ENCODE measurements at regions not wholly inside any gene's neighbourhood (a gene's known extent, or its start where the extent isn't known, plus 50 kb on each side); places are given as distances from the start of the nearest gene placed in this dataset.

DNA sequence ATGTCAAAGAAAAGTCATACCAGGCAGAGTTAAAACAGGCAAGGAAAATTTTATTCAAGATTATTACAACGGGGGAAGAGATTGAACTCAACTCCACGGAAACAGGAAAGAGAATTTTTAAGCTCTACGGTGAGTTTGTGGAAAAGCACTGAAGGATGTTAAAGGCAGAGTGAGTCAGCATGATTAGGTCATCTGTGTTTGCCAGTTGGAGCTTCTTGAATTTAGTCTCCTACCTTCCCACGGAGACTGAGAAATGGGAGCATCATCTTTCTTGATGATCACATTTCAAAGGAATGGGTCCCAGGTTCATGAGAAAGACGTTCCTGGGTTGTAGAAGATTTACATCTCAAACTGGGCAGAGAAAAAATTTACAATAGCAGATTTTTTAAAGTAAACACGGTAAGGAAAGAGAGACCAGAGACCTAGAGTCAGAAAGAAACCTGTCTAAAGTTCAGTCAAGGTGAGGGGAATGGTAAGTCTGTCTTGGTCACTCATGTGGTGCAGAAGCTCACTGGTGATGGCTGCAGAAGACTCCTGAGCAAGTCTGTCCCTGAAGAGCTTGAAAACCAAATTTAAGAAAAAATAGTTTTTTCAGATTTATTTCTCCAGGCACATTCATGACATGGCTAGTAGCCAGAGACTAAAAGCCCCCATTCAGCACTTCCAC, 516.9 kb upstream of the LRRN3 start:
- TF ChIP-seq, protein P1, sequence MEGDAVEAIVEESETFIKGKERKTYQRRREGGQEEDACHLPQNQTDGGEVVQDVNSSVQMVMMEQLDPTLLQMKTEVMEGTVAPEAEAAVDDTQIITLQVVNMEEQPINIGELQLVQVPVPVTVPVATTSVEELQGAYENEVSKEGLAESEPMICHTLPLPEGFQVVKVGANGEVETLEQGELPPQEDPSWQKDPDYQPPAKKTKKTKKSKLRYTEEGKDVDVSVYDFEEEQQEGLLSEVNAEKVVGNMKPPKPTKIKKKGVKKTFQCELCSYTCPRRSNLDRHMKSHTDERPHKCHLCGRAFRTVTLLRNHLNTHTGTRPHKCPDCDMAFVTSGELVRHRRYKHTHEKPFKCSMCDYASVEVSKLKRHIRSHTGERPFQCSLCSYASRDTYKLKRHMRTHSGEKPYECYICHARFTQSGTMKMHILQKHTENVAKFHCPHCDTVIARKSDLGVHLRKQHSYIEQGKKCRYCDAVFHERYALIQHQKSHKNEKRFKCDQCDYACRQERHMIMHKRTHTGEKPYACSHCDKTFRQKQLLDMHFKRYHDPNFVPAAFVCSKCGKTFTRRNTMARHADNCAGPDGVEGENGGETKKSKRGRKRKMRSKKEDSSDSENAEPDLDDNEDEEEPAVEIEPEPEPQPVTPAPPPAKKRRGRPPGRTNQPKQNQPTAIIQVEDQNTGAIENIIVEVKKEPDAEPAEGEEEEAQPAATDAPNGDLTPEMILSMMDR (IDR thresholded peaks at IDR 0.05; ENCODE audit: insufficient read depth, low read depth, low read length) = no peak
- no peak overlapping the region for H3K4me3 ChIP-seq (ENCODE audit: low read depth, low read length)
- DNase-seq (ENCODE audit: low read depth) = peak; percentile 74

DNA sequence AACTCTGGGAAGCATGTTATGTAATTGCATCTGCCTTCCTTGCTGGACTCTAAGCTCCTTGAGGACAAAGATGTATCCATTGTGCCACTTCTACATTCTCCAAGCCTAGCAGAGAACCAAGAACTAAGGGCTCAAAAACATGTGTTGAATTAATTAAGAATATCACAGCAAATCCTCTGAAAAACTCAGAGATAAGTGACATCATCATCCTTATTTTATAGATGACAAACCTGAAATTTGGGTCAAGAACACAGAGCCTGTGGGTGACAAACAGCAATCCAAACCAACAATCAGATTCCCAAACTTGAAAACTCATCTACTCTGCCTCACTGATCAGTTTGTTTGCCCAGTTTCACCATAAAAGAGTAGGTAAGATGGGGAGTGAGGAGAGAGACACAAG, 503.6 kb upstream of the LRRN3 start:
- TF ChIP-seq, protein P1 (IDR thresholded peaks at IDR 0.05; ENCODE audit: insufficient read depth, low read depth, low read length) = no peak
- no peak for DNase-seq (ENCODE audit: low read depth)
- H3K4me3 ChIP-seq (ENCODE audit: low read depth, low read length) = no peak overlapping the region

DNA sequence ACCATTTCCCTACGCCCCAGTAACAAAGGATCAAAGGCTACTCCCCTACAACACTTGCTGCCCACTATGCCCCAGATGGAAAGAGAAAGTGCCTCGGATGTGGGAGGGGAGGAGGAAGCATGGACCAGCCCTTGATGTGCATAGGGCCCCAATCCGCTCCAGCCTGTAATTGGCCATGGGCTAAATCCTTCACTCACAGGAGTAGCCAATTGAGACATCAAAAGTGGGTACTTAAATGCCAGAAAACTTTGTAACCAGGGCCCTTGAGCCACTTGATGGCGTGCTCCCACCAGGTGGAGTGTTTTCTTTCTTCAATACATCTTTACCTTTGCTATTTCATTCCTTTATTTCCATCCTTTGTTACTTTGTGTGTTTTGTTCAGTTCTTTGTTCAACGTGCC, 500.5 kb upstream of the LRRN3 start:
- no peak for DNase-seq (ENCODE audit: low read depth)
- H3K4me3 ChIP-seq (ENCODE audit: low read depth, low read length) = no peak overlapping the region
- TF ChIP-seq, protein P1 (IDR thresholded peaks at IDR 0.05; ENCODE audit: insufficient read depth, low read depth, low read length) = no peak

GRCh38 chr7:110591341-110591740, 499.6 kb upstream of the LRRN3 start:
- H3K4me3 ChIP-seq (ENCODE audit: low read depth, low read length) = no peak overlapping the region
- no peak for DNase-seq (ENCODE audit: low read depth)
- TF ChIP-seq, protein P1 (IDR thresholded peaks at IDR 0.05; ENCODE audit: insufficient read depth, low read depth, low read length) = no peak

GRCh38 chr7:110592557-110592956, 498.4 kb upstream of the LRRN3 start:
- TF ChIP-seq, protein P1 (IDR thresholded peaks at IDR 0.05; ENCODE audit: insufficient read depth, low read depth, low read length) = no peak
- no peak overlapping the region for H3K4me3 ChIP-seq (ENCODE audit: low read depth, low read length)
- DNase-seq (ENCODE audit: low read depth) = no peak

GRCh38 chr7:110593355-110593754, 497.6 kb upstream of the LRRN3 start:
- TF ChIP-seq, protein P1 (IDR thresholded peaks at IDR 0.05; ENCODE audit: insufficient read depth, low read depth, low read length) = no peak
- no peak for DNase-seq (ENCODE audit: low read depth)
- no peak overlapping the region for H3K4me3 ChIP-seq (ENCODE audit: low read depth, low read length)

- H3K4me3 ChIP-seq (ENCODE audit: low read depth, low read length) = no peak overlapping the region
- TF ChIP-seq, protein P1 (IDR thresholded peaks at IDR 0.05; ENCODE audit: insufficient read depth, low read depth, low read length) = no peak
- peak; percentile 6 for DNase-seq (ENCODE audit: low read depth)
These were observed 495.2 kb upstream of the LRRN3 start for GRCh38 chr7:110595694-110596093.
